Thyroid gland (tissue), 4 donors: ENCODE measurements at regions not wholly inside any gene's neighbourhood (a gene's known extent, or its start where the extent isn't known, plus 50 kb on each side); places are given as distances from the start of the nearest gene placed in this dataset.

ENCODE experiments used
- POLR2A ChIP-seq, 2 donors: fragments of 450-650 bp; IDR thresholded peaks; one replicate each; pipeline ENCODE4 v1.6.1; 2017; ENCODE audit warnings: antibody characterized with exemption in 2 of 2, mild to moderate bottlenecking in 2 of 2, moderate library complexity in 1 of 2
- TF ChIP-seq, protein P1 (sequence below), 6 experiments: fragments of 200-600 bp in 3 of 6; fragments of 450-650 bp in 3 of 6; sonication (generic) in 3 of 6; IDR thresholded peaks; one replicate each; pipeline ENCODE4 v1.5.1; 2016 to 2019; ENCODE audit warnings: antibody characterized with exemption in 6 of 6, mild to moderate bottlenecking in 2 of 6, inconsistent platforms in 1 of 6, moderate library complexity in 1 of 6

DNA sequence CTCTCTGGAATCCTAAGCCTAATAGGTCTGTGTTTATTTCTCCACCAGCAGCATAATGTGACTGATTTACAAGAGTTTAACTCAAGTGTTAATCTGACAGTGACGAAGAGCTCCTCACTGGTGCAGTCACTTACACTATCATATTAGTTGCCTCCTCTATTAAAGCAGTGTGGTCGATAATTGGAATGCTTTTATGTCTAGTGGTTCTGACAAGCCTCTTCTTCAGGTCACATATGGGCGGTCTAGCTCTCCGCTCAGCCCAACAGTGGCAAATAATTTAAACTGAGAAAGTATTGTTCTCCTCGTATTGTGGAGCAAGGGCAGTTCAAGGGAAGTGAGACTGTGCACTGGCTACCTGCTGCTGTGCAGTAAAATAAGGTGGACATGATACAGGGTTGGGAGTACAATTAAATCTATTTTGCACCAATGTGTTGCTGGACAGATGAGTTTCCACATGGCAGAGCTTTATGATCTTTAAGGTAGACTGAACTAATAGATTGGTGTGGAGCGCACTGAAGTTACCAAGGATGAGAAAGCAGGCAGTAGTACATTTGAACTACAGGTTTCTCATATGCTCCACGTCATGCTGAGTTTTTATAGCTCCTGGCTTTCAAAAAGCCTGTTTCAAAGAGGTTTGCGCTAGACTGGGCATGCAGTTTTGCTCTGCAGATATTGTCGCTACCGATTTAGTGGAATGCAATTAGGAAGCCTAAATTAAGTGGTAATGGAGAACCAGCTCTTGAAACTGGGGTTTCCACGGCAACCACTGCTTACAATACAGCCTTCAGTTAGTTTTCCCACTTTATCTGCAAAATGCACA is 151.7 kb upstream of the POU3F3 start:
- TF ChIP-seq, protein P1, sequence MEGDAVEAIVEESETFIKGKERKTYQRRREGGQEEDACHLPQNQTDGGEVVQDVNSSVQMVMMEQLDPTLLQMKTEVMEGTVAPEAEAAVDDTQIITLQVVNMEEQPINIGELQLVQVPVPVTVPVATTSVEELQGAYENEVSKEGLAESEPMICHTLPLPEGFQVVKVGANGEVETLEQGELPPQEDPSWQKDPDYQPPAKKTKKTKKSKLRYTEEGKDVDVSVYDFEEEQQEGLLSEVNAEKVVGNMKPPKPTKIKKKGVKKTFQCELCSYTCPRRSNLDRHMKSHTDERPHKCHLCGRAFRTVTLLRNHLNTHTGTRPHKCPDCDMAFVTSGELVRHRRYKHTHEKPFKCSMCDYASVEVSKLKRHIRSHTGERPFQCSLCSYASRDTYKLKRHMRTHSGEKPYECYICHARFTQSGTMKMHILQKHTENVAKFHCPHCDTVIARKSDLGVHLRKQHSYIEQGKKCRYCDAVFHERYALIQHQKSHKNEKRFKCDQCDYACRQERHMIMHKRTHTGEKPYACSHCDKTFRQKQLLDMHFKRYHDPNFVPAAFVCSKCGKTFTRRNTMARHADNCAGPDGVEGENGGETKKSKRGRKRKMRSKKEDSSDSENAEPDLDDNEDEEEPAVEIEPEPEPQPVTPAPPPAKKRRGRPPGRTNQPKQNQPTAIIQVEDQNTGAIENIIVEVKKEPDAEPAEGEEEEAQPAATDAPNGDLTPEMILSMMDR (IDR thresholded peaks at IDR 0.05), result no peak
- TF ChIP-seq POLR2A (IDR thresholded peaks at IDR 0.05), result no peak
